Astrocyte of the spinal cord (primary cell): ENCODE measurements at regions not wholly inside any gene's neighbourhood (a gene's known extent, or its start where the extent isn't known, plus 50 kb on each side); places are given as distances from the start of the nearest gene placed in this dataset.
A peak's percentile ranks its signal among the peaks of the same experiment; 100 is the strongest.

Experiments
- DNase-seq: peaks from one replicate; pipeline ENCODE4 v3.0.0; 2011; ENCODE audit warnings: low read depth, low spot score
- H3K4me3 ChIP-seq: 2 replicates; pipeline ENCODE4 v1.5.1; 2011; ENCODE audit warnings: low read depth, mild to moderate bottlenecking, low read length, moderate library complexity
- in situ Hi-C: cut with HindIII; loops from 2 replicates; pipeline ENCODE4 v1.10.0; 2017; ENCODE audit warnings: low sequenced_read_pairs
- TF ChIP-seq, protein P1 (sequence below): IDR thresholded peaks from 2 replicates; pipeline ENCODE4 v1.5.1; 2012; ENCODE audit warnings: low read depth, mild to moderate bottlenecking, low read length, inconsistent platforms

DNA sequence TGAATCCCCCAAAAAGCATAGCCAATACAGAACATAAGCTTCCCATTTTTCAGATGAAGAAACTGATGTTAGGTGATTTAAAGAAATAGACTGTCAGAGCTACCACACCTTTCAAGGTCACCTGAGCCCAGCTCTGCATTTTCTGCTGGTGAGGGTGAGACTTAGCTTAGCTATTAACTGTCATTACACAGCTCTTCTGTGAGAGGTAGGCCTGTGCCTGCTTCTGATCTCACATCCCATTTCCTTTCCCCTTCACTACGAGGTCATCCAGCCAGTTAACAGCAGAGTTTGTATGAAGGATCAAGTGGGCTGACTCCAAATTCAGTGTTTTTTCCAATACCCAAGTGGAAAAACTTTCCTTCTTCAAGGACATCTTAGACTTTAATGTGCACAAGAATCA, 528.6 kb upstream of the CLINT1 start:
- in situ Hi-C loops: no loop called here
- H3K4me3 ChIP-seq: no peak overlapping the region
- TF ChIP-seq, protein P1, sequence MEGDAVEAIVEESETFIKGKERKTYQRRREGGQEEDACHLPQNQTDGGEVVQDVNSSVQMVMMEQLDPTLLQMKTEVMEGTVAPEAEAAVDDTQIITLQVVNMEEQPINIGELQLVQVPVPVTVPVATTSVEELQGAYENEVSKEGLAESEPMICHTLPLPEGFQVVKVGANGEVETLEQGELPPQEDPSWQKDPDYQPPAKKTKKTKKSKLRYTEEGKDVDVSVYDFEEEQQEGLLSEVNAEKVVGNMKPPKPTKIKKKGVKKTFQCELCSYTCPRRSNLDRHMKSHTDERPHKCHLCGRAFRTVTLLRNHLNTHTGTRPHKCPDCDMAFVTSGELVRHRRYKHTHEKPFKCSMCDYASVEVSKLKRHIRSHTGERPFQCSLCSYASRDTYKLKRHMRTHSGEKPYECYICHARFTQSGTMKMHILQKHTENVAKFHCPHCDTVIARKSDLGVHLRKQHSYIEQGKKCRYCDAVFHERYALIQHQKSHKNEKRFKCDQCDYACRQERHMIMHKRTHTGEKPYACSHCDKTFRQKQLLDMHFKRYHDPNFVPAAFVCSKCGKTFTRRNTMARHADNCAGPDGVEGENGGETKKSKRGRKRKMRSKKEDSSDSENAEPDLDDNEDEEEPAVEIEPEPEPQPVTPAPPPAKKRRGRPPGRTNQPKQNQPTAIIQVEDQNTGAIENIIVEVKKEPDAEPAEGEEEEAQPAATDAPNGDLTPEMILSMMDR: no peak
- no peak for DNase-seq

DNA sequence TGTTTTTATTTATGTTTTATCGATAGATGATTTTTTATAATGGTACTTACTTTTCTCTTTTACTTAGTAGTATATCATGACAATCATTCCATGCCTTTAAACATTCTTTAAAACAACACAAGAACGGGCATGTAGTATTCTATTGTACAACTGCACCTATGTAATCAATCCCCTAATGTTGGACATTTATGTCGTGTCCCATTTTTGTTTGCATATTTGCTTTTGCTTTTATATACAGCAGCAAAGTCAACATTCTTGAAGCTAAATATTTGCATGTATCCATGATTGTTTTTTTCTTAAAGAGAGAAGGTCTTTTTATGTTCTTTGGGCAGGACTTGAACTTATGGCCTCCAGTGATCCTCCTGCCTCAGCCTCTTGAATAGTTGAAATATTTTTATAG, 527.0 kb upstream of the CLINT1 start:
- no peak for DNase-seq
- in situ Hi-C loops: no loop called here
- no peak overlapping the region for H3K4me3 ChIP-seq
- TF ChIP-seq, protein P1: no peak

DNA sequence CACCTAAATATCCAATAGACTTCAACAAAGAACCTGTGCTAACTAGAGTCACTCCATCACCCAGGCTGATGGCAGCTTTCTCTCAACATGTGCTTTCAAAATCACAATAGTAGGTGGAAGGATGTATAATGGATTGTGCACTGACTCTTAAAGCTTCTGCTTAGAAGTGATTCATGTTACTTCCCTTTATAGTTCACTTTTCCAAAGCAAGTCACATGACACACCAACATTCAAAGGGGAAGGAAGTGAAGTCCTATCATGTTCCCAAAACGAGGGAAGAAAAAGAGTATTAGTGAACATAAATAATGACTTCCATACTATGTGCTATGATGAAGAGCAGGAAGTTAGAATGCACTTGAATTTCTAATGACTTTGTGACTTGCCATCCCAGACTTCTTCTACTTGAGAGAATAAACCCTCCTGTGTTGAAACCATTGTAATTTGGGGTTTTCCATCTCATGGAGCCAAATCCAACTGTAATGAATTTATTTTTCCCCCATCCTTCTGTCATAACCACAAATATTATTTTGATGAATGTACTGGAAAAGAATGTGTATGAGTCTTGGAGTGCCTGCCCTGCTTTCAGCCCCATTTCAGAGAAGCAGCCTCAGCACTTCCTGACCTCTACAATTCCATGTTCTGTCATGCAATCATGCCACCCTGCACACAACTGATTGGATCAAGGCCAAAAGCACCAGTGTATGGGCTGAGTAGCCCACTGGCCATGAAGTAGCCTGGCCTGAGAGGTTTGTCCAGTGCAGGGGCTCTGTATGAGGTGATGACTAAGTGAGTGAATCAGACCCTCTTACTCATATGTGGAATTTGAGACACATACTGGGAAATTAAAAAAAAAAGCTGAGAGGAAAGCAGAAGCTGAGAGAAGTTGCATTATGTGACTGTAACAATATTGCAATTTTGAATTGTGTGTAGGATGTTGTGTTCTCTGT, 525.9 kb upstream of the CLINT1 start:
- TF ChIP-seq, protein P1: no peak
- in situ Hi-C loops: no loop called here
- DNase-seq: peak; percentile 96
- no peak overlapping the region for H3K4me3 ChIP-seq

DNA sequence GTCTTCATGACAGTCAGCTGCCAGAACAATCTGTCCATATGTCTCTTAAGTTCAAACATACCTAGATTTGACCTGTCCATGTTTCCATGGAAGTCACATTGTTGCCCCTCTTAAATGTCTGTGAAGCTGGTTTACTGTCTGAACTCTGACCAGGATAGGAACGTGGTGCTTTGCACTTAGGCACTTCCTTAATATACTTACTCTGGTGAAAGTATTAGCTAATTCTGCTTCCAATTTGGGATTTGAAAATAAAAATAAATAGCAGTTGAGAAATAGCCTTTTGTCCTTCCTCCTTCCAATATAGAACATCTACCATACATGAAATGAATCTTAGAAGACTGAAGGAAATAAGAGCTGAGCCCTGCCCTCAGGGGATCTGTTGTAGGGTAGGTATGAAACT, 524.5 kb upstream of the CLINT1 start:
- in situ Hi-C loops: no loop called here
- TF ChIP-seq, protein P1: no peak
- no peak overlapping the region for H3K4me3 ChIP-seq

DNA sequence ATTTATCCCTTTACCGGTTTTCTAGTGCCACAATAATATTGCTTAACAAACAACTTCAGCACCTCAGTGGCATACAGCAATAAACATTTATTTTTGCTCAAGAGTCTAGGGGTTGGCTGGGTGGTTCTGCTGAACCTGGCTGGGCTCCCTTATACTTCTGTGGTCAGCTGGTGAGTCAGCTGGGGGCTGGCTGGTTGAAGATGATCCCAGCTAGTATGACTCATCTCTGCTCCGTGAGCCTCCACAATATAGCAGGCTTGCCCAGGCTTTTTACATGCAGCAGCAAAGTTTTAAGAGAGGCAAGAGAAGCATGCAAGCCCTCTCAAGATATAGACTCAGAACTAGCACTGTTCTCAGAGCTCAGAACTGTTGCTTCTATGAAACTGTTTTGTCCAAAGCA, 523.5 kb upstream of the CLINT1 start:
- TF ChIP-seq, protein P1: no peak
- in situ Hi-C loops: no loop called here
- no peak overlapping the region for H3K4me3 ChIP-seq
- DNase-seq: peak; percentile 97

More for the DNA sequence above, 524.5 kb upstream of the CLINT1 start:
- DNase-seq: no peak

DNA sequence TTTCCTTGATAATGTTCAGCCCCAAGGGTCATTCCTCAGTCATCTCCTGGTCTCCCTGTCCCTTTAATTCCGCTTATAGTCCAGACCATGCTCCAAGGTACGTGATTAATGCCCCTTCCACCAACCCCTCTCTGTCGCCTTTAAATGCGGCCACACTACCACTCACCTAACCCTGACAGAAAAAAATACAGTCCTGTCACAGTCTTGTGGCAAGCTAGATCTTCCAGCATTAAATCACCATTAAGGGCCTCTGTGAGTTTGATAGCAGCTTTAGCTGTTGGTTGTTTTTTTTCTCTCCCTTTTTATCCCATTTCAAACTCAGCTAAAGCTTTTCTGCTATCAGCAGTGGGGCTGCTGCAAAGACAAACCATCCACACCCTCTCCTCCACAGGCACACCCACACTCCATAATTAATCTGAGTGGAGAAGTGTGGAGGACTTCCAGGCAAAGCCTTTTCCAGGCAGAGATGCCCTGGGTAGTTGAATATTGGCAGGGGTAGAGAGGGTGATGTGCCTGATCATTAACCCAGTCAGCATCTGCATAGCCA, 522.7 kb upstream of the CLINT1 start:
- TF ChIP-seq, protein P1: no peak
- no peak overlapping the region for H3K4me3 ChIP-seq
- in situ Hi-C loops: no loop called here
- DNase-seq: no peak
